Fibroblast of peridontal ligament (primary cell): ENCODE measurements at regions not wholly inside any gene's neighbourhood (a gene's known extent, or its start where the extent isn't known, plus 50 kb on each side); places are given as distances from the start of the nearest gene placed in this dataset.
"Not testable (repeated sequence)": the region's sequence is repeated elsewhere in the genome, so short reads cannot be mapped to it uniquely, and the experiment has no call there.

ENCODE experiments used
- DNase-seq: peaks from one replicate; pipeline ENCODE4 v3.0.0-alpha.2; 2010; ENCODE audit errors: extremely low read depth

- DNase-seq: no peak
Observed at GRCh38 chr4:45482346-45482745, 641.5 kb downstream of the GABRG1 start.

- no peak for DNase-seq
Observed at GRCh38 chr4:45477311-45477733, 646.5 kb downstream of the GABRG1 start.

- DNase-seq: no peak
Observed at GRCh38 chr4:45475548-45475947, 648.3 kb downstream of the GABRG1 start.

GRCh38 chr4:45472490-45472889 lies 651.4 kb downstream of the GABRG1 start:
- no peak for DNase-seq

GRCh38 chr4:45471335-45471734 lies 652.5 kb downstream of the GABRG1 start:
- no peak for DNase-seq

- no peak for DNase-seq
Observed at GRCh38 chr4:45467157-45467556, 656.7 kb downstream of the GABRG1 start.

GRCh38 chr4:45460157-45460556 lies 663.7 kb downstream of the GABRG1 start:
- DNase-seq: not testable (repeated sequence)

- DNase-seq: no peak
Observed at GRCh38 chr4:45455217-45455616, 668.6 kb downstream of the GABRG1 start.

GRCh38 chr4:45453258-45453853 lies 670.5 kb downstream of the GABRG1 start:
- no peak for DNase-seq

- DNase-seq: no peak
Observed at GRCh38 chr4:45442466-45442865, 681.4 kb downstream of the GABRG1 start.

GRCh38 chr4:45438047-45438446 lies 685.8 kb downstream of the GABRG1 start:
- no peak for DNase-seq

- DNase-seq: no peak
Observed at GRCh38 chr4:45437381-45437780, 686.5 kb downstream of the GABRG1 start.

- no peak for DNase-seq
Observed at GRCh38 chr4:45425135-45425534, 698.7 kb downstream of the GABRG1 start.

- DNase-seq: no peak
Observed at GRCh38 chr4:45423896-45424295, 697.5 kb upstream of the GNPDA2 start.

- DNase-seq: not testable (repeated sequence)
Observed at GRCh38 chr4:45420091-45420674, 693.8 kb upstream of the GNPDA2 start.

GRCh38 chr4:45410701-45411210 lies 684.4 kb upstream of the GNPDA2 start:
- no peak for DNase-seq

GRCh38 chr4:45409536-45409935 lies 683.2 kb upstream of the GNPDA2 start:
- DNase-seq: no peak

- no peak for DNase-seq
Observed at GRCh38 chr4:45408996-45409395, 682.6 kb upstream of the GNPDA2 start.

- no peak for DNase-seq
Observed at GRCh38 chr4:45399116-45399515, 672.8 kb upstream of the GNPDA2 start.

GRCh38 chr4:45385306-45385705 lies 659.0 kb upstream of the GNPDA2 start:
- DNase-seq: no peak

GRCh38 chr4:45370408-45370807 lies 644.1 kb upstream of the GNPDA2 start:
- DNase-seq: no peak

- no peak for DNase-seq
Observed at GRCh38 chr4:45368832-45369231, 642.5 kb upstream of the GNPDA2 start.

GRCh38 chr4:45363931-45364330 lies 637.6 kb upstream of the GNPDA2 start:
- no peak for DNase-seq
